WTC11 (cell line): ENCODE measurements at regions not wholly inside any gene's neighbourhood (a gene's known extent, or its start where the extent isn't known, plus 50 kb on each side); places are given as distances from the start of the nearest gene placed in this dataset.

Experiments used
- ATF1 ChIP-seq: sonication (generic); formaldehyde crosslinking; IDR thresholded peaks from 2 replicates; pipeline ENCODE4 v1.8.1; 2023; ENCODE audit warnings: mild to moderate bottlenecking, moderate library complexity, missing genetic modification reagents
- CREB1 ChIP-seq: sonication (generic); formaldehyde crosslinking; IDR thresholded peaks from 2 replicates; pipeline ENCODE4 v1.8.0; 2023; ENCODE audit warnings: mild to moderate bottlenecking, missing genetic modification reagents
- FOXJ3 ChIP-seq: sonication (generic); formaldehyde crosslinking; IDR thresholded peaks from 2 replicates; pipeline ENCODE4 v1.9.0; 2021; ENCODE audit warnings: missing genetic modification reagents, mild to moderate bottlenecking, borderline replicate concordance
- SMAD4 ChIP-seq: sonication (generic); formaldehyde crosslinking; IDR thresholded peaks from 2 replicates; pipeline ENCODE4 v1.8.0; 2022; ENCODE audit warnings: mild to moderate bottlenecking, missing genetic modification reagents
- SOX15 ChIP-seq: fragments of 250-450 bp; sonication (Bioruptor Pico); IDR thresholded peaks from 2 replicates; pipeline ENCODE4 v1.9.0; 2021; ENCODE audit warnings: mild to moderate bottlenecking
- ZNF219 ChIP-seq: sonication (generic); formaldehyde crosslinking; IDR thresholded peaks from 2 replicates; pipeline ENCODE4 v1.8.0; 2023; ENCODE audit warnings: missing genetic modification reagents, mild to moderate bottlenecking, borderline replicate concordance
- ZNF416 ChIP-seq: fragments of 250-450 bp; sonication (Bioruptor Pico); IDR thresholded peaks from 2 replicates; pipeline ENCODE4 v1.9.0; 2021; ENCODE audit warnings: mild to moderate bottlenecking, inconsistent platforms
- TF ChIP-seq, protein P1 (sequence below): fragments of 200-600 bp; IDR thresholded peaks from 2 replicates; pipeline ENCODE4 v1.8.0; 2022; ENCODE audit warnings: antibody characterized with exemption
- TF ChIP-seq, protein P2 (sequence below): sonication (generic); formaldehyde crosslinking; IDR thresholded peaks from 2 replicates; pipeline ENCODE4 v1.8.1; 2022; ENCODE audit warnings: mild to moderate bottlenecking, missing genetic modification reagents, moderate library complexity, borderline replicate concordance
- TF ChIP-seq, protein P3 (sequence below): sonication (generic); formaldehyde crosslinking; IDR thresholded peaks from 2 replicates; pipeline ENCODE4 v1.8.0; 2022; ENCODE audit warnings: mild to moderate bottlenecking, missing genetic modification reagents
- TF ChIP-seq, protein P4 (sequence below): fragments of 250-450 bp; sonication (Bioruptor Pico); IDR thresholded peaks from 2 replicates; pipeline ENCODE4 v1.9.0; 2021; ENCODE audit warnings: mild to moderate bottlenecking, borderline replicate concordance
- TF ChIP-seq, protein P5 (sequence below): sonication (generic); formaldehyde crosslinking; IDR thresholded peaks from 2 replicates; pipeline ENCODE4 v1.8.1; 2023; ENCODE audit warnings: mild to moderate bottlenecking, missing genetic modification reagents, moderate library complexity
- TF ChIP-seq, protein P6 (sequence below): fragments of 250-450 bp; sonication (Bioruptor Pico); IDR thresholded peaks from 2 replicates; pipeline ENCODE4 v1.9.0; 2021; ENCODE audit warnings: mild to moderate bottlenecking
- TF ChIP-seq, protein P7 (sequence below): sonication (generic); formaldehyde crosslinking; IDR thresholded peaks from 2 replicates; pipeline ENCODE4 v1.8.1; 2023; ENCODE audit warnings: mild to moderate bottlenecking, moderate library complexity, missing genetic modification reagents

DNA sequence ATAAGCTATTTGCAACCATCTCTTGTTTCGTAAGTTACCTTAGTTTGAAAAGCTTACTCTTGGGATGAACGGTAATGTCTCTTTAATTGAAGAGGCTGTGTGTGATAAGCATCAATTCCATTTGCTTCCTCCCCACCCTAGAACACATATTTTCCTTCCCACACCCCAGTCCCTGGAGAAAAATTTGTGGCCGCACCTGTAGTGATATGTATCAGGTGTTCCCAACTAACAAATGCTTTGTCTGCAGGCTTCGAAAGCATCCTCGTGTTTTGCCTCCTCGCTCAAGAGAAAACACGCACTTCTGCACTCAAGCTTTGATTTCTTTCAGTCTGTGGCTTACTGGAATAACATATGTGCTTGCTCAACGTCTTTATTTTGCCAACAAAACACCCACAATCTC, 143.8 kb upstream of the OTUD4 start:
- TF ChIP-seq, protein P1, sequence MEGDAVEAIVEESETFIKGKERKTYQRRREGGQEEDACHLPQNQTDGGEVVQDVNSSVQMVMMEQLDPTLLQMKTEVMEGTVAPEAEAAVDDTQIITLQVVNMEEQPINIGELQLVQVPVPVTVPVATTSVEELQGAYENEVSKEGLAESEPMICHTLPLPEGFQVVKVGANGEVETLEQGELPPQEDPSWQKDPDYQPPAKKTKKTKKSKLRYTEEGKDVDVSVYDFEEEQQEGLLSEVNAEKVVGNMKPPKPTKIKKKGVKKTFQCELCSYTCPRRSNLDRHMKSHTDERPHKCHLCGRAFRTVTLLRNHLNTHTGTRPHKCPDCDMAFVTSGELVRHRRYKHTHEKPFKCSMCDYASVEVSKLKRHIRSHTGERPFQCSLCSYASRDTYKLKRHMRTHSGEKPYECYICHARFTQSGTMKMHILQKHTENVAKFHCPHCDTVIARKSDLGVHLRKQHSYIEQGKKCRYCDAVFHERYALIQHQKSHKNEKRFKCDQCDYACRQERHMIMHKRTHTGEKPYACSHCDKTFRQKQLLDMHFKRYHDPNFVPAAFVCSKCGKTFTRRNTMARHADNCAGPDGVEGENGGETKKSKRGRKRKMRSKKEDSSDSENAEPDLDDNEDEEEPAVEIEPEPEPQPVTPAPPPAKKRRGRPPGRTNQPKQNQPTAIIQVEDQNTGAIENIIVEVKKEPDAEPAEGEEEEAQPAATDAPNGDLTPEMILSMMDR: no peak
- TF ChIP-seq ZNF219 (CRISPR knock-in tag): no peak
- TF ChIP-seq, protein P2, sequence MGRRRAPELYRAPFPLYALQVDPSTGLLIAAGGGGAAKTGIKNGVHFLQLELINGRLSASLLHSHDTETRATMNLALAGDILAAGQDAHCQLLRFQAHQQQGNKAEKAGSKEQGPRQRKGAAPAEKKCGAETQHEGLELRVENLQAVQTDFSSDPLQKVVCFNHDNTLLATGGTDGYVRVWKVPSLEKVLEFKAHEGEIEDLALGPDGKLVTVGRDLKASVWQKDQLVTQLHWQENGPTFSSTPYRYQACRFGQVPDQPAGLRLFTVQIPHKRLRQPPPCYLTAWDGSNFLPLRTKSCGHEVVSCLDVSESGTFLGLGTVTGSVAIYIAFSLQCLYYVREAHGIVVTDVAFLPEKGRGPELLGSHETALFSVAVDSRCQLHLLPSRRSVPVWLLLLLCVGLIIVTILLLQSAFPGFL (CRISPR knock-in tag): no peak
- TF ChIP-seq, protein P3, sequence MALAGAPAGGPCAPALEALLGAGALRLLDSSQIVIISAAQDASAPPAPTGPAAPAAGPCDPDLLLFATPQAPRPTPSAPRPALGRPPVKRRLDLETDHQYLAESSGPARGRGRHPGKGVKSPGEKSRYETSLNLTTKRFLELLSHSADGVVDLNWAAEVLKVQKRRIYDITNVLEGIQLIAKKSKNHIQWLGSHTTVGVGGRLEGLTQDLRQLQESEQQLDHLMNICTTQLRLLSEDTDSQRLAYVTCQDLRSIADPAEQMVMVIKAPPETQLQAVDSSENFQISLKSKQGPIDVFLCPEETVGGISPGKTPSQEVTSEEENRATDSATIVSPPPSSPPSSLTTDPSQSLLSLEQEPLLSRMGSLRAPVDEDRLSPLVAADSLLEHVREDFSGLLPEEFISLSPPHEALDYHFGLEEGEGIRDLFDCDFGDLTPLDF: no peak
- TF ChIP-seq CREB1 (CRISPR knock-in tag): no peak
- TF ChIP-seq ZNF416: no peak
- no peak for TF ChIP-seq FOXJ3
- TF ChIP-seq, protein P4, sequence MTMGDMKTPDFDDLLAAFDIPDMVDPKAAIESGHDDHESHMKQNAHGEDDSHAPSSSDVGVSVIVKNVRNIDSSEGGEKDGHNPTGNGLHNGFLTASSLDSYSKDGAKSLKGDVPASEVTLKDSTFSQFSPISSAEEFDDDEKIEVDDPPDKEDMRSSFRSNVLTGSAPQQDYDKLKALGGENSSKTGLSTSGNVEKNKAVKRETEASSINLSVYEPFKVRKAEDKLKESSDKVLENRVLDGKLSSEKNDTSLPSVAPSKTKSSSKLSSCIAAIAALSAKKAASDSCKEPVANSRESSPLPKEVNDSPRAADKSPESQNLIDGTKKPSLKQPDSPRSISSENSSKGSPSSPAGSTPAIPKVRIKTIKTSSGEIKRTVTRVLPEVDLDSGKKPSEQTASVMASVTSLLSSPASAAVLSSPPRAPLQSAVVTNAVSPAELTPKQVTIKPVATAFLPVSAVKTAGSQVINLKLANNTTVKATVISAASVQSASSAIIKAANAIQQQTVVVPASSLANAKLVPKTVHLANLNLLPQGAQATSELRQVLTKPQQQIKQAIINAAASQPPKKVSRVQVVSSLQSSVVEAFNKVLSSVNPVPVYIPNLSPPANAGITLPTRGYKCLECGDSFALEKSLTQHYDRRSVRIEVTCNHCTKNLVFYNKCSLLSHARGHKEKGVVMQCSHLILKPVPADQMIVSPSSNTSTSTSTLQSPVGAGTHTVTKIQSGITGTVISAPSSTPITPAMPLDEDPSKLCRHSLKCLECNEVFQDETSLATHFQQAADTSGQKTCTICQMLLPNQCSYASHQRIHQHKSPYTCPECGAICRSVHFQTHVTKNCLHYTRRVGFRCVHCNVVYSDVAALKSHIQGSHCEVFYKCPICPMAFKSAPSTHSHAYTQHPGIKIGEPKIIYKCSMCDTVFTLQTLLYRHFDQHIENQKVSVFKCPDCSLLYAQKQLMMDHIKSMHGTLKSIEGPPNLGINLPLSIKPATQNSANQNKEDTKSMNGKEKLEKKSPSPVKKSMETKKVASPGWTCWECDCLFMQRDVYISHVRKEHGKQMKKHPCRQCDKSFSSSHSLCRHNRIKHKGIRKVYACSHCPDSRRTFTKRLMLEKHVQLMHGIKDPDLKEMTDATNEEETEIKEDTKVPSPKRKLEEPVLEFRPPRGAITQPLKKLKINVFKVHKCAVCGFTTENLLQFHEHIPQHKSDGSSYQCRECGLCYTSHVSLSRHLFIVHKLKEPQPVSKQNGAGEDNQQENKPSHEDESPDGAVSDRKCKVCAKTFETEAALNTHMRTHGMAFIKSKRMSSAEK (CRISPR knock-in tag): no peak
- TF ChIP-seq ATF1 (CRISPR knock-in tag): no peak
- TF ChIP-seq, protein P5, sequence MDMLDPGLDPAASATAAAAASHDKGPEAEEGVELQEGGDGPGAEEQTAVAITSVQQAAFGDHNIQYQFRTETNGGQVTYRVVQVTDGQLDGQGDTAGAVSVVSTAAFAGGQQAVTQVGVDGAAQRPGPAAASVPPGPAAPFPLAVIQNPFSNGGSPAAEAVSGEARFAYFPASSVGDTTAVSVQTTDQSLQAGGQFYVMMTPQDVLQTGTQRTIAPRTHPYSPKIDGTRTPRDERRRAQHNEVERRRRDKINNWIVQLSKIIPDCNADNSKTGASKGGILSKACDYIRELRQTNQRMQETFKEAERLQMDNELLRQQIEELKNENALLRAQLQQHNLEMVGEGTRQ (CRISPR knock-in tag): no peak
- TF ChIP-seq SOX15 (CRISPR knock-in tag): no peak
- TF ChIP-seq, protein P6, sequence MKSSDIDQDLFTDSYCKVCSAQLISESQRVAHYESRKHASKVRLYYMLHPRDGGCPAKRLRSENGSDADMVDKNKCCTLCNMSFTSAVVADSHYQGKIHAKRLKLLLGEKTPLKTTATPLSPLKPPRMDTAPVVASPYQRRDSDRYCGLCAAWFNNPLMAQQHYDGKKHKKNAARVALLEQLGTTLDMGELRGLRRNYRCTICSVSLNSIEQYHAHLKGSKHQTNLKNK: no peak
- TF ChIP-seq, protein P7, sequence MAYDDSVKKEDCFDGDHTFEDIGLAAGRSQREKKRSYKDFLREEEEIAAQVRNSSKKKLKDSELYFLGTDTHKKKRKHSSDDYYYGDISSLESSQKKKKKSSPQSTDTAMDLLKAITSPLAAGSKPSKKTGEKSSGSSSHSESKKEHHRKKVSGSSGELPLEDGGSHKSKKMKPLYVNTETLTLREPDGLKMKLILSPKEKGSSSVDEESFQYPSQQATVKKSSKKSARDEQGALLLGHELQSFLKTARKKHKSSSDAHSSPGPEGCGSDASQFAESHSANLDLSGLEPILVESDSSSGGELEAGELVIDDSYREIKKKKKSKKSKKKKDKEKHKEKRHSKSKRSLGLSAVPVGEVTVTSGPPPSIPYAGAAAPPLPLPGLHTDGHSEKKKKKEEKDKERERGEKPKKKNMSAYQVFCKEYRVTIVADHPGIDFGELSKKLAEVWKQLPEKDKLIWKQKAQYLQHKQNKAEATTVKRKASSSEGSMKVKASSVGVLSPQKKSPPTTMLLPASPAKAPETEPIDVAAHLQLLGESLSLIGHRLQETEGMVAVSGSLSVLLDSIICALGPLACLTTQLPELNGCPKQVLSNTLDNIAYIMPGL (CRISPR knock-in tag): no peak
- TF ChIP-seq SMAD4: no peak
